ENCODE measurements at regions not wholly inside any gene's neighbourhood (a gene's known extent, or its start where the extent isn't known, plus 50 kb on each side); places are given as distances from the start of the nearest gene placed in this dataset.

GRCh38 chr5:159451197-159452052 is 121.1 kb upstream of the IL12B start:
- Histone ChIP-seq H3K27ac (peak overlapping the region in 1 of 2 donors; percentile 68), H3K27me3 (no peaks in the 10 kb centered on the region), H3K4me1 (no peaks in the 10 kb centered on the region), H3K4me3 (no peak overlapping the region), H3K36me3 (no peaks in the 10 kb centered on the region), H3K9me3 (no peaks in the 10 kb centered on the region)
- no peak for DNase-seq (ENCODE audit: low spot score in 2 of 2)
- intact Hi-C loops (cut with DNase I; ENCODE audit: low total_unique reads) = no loop called here
- TF ChIP-seq POLR2AphosphoS5 (IDR thresholded peaks at IDR 0.05) (peak in 1 of 3 donors; percentile 35), CTCF (IDR thresholded peaks at IDR 0.05) (no peak)

- H3K27me3 ChIP-seq = no peaks in the 10 kb centered on the region
- no peaks in the 10 kb centered on the region for H3K9me3 ChIP-seq
- TF ChIP-seq POLR2A (IDR thresholded peaks at IDR 0.05) = no peak
- no peak for TF ChIP-seq CTCF (IDR thresholded peaks at IDR 0.05)
- TF ChIP-seq POLR2AphosphoS5 (IDR thresholded peaks at IDR 0.05) = no peak
- DNase-seq (ENCODE audit: low spot score in 2 of 2) = no peak
- no peaks in the 10 kb centered on the region for H3K4me1 ChIP-seq
- H3K4me3 ChIP-seq = no peak overlapping the region
- intact Hi-C loops (cut with DNase I; ENCODE audit: low total_unique reads) = no loop called here
- no peaks in the 10 kb centered on the region for H3K36me3 ChIP-seq
- H3K27ac ChIP-seq = peak overlapping the region in 1 of 2 donors; percentile 48
Measured at GRCh38 chr5:159452480-159453167, 122.3 kb upstream of the IL12B start.

DNA sequence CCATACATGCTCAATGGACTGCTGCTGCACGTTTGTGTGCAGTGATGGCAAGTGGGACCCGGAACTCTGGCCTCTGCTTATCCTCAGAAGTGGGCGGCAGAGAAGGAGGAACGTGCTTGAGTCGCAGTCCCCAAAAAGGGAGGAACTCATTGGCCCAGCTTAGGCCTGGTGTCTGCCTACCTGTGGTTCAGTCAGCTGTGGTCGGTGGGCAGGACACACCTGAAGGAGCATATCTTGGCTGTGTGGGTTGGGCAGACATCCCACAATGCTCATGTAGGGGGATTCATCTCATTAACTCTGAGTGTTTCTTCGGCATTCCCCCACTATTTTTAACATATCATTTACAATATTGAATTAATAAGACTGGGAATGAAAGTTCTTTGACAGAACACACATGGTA is 122.9 kb upstream of the IL12B start:
- no peak overlapping the region for H3K27ac ChIP-seq
- H3K27me3 ChIP-seq = no peaks in the 10 kb centered on the region
- TF ChIP-seq CTCF (IDR thresholded peaks at IDR 0.05) = no peak
- no peak for TF ChIP-seq POLR2AphosphoS5 (IDR thresholded peaks at IDR 0.05)
- no peak for TF ChIP-seq POLR2A (IDR thresholded peaks at IDR 0.05)
- DNase-seq (ENCODE audit: low spot score in 2 of 2) = no peak
- no peaks in the 10 kb centered on the region for H3K36me3 ChIP-seq
- no peaks in the 10 kb centered on the region for H3K9me3 ChIP-seq
- intact Hi-C loops (cut with DNase I; ENCODE audit: low total_unique reads) = no loop called here
- no peaks in the 10 kb centered on the region for H3K4me1 ChIP-seq
- no peak overlapping the region for H3K4me3 ChIP-seq

GRCh38 chr5:159456261-159456660 is 126.0 kb upstream of the IL12B start:
- intact Hi-C loops (cut with DNase I; ENCODE audit: low total_unique reads) = no loop called here
- Histone ChIP-seq H3K27ac (no peak overlapping the region), H3K36me3 (no peaks in the 10 kb centered on the region), H3K27me3 (peaks cover 0 to 9% of the 10 kb centered on the region in 2 donors), H3K4me1 (no peaks in the 10 kb centered on the region), H3K9me3 (no peaks in the 10 kb centered on the region), H3K4me3 (no peak overlapping the region)
- TF ChIP-seq POLR2AphosphoS5 (IDR thresholded peaks at IDR 0.05) (no peak), CTCF (IDR thresholded peaks at IDR 0.05) (no peak), POLR2A (IDR thresholded peaks at IDR 0.05) (no peak)
- DNase-seq (ENCODE audit: low spot score in 2 of 2) = no peak

Measured in breast epithelium (tissue), 4 donors.